Liver (tissue), 8 donors: ENCODE measurements at regions not wholly inside any gene's neighbourhood (a gene's known extent, or its start where the extent isn't known, plus 50 kb on each side); places are given as distances from the start of the nearest gene placed in this dataset.

Source experiments
- DNase-seq: peaks from one replicate; pipeline ENCODE4 v3.0.0-alpha.2; 2017; ENCODE audit warnings: low spot score
- H3K27ac ChIP-seq, 2 donors: one replicate each; pipeline ENCODE4 v1.7.0; 2013; ENCODE audit warnings: inconsistent platforms in 2 of 2, low read length in 2 of 2, control low read depth in 1 of 2, low read depth in 1 of 2, mild to moderate bottlenecking in 1 of 2
- H3K27me3 ChIP-seq, 4 donors: one replicate each; pipeline versions ENCODE4 v1.6.1 to v1.7.0; 2013; ENCODE audit warnings: low read length in 3 of 4, inconsistent platforms in 1 of 4, mild to moderate bottlenecking in 1 of 4, moderate library complexity in 1 of 4; ENCODE audit not compliant: control insufficient read depth in 4 of 4, insufficient read depth in 4 of 4
- H3K36me3 ChIP-seq, 4 donors: one replicate each; pipeline versions ENCODE4 v1.6.1 to v1.7.0; 2013; ENCODE audit warnings: low read length in 3 of 4, mild to moderate bottlenecking in 3 of 4, low read depth in 1 of 4, moderate library complexity in 1 of 4; ENCODE audit not compliant: control insufficient read depth in 4 of 4, insufficient read depth in 3 of 4
- H3K4me1 ChIP-seq, 4 donors: one replicate each; pipeline versions ENCODE4 v1.6.1 to v1.7.0; 2013; ENCODE audit warnings: low read length in 3 of 4, mild to moderate bottlenecking in 3 of 4, moderate library complexity in 1 of 4; ENCODE audit not compliant: control insufficient read depth in 4 of 4, insufficient read depth in 4 of 4
- H3K4me3 ChIP-seq, 3 donors: one replicate each; pipeline versions ENCODE4 v1.6.1 to v1.7.0; 2013; ENCODE audit warnings: low read length in 3 of 3, control low read depth in 1 of 3, low read depth in 1 of 3, mild to moderate bottlenecking in 1 of 3
- H3K9ac ChIP-seq, 2 donors: one replicate each; pipeline ENCODE4 v1.7.0; 2013; ENCODE audit warnings: low read length in 2 of 2, mild to moderate bottlenecking in 2 of 2, moderate library complexity in 2 of 2, control low read depth in 1 of 2, low read depth in 1 of 2
- H3K9me3 ChIP-seq, 4 donors: one replicate each; pipeline versions ENCODE4 v1.6.1 to v1.7.0; 2013; ENCODE audit warnings: low read length in 3 of 4; ENCODE audit not compliant: control insufficient read depth in 4 of 4
- ATF3 ChIP-seq: IDR thresholded peaks from 2 replicates; pipeline ENCODE4 v1.6.1; 2016; ENCODE audit warnings: antibody characterized with exemption
- CTCF ChIP-seq: fragments of 150-350 bp; IDR thresholded peaks from 2 replicates; pipeline ENCODE4 v1.5.1; 2017; ENCODE audit warnings: improper control_type of control experiment, low read depth, low read length; ENCODE audit not compliant: missing input control
- FOXA1 ChIP-seq: IDR thresholded peaks from 2 replicates; pipeline ENCODE4 v1.6.1; 2016; ENCODE audit warnings: antibody characterized with exemption
- FOXA2 ChIP-seq: IDR thresholded peaks from 2 replicates; pipeline ENCODE4 v1.6.1; 2016; ENCODE audit warnings: antibody characterized with exemption
- GABPA ChIP-seq, 2 donors: IDR thresholded peaks in 1 of 2; conservative IDR thresholded peaks in 1 of 2; 2 replicates each; pipeline ENCODE4 v1.6.1; 2016; ENCODE audit warnings: antibody characterized with exemption in 2 of 2, mild to moderate bottlenecking in 1 of 2, moderate library complexity in 1 of 2
- HNF4A ChIP-seq, 2 donors: conservative IDR thresholded peaks; 2 replicates each; pipeline ENCODE4 v1.6.1; 2016; ENCODE audit warnings: antibody characterized with exemption in 2 of 2, mild to moderate bottlenecking in 2 of 2
- JUND ChIP-seq, 2 donors: IDR thresholded peaks; 2 replicates each; pipeline ENCODE4 v1.6.1; 2016; ENCODE audit warnings: antibody characterized with exemption in 2 of 2
- MAX ChIP-seq: IDR thresholded peaks from 2 replicates; pipeline ENCODE4 v1.6.1; 2016; ENCODE audit warnings: antibody characterized with exemption
- RXRA ChIP-seq, 2 donors: IDR thresholded peaks; 2 replicates each; pipeline ENCODE4 v1.6.1; 2017 to 2018; ENCODE audit warnings: antibody characterized with exemption in 2 of 2, mild to moderate bottlenecking in 1 of 2
- SP1 ChIP-seq: IDR thresholded peaks from 2 replicates; pipeline ENCODE4 v1.6.1; 2018; ENCODE audit warnings: antibody characterized with exemption, mild to moderate bottlenecking
- TAF1 ChIP-seq: conservative IDR thresholded peaks from 2 replicates; pipeline ENCODE4 v1.6.1; 2016; ENCODE audit warnings: antibody characterized with exemption, mild to moderate bottlenecking
- YY1 ChIP-seq: IDR thresholded peaks from 2 replicates; pipeline ENCODE4 v1.6.1; 2016; ENCODE audit warnings: antibody characterized with exemption, mild to moderate bottlenecking
- ZBTB33 ChIP-seq: IDR thresholded peaks from 2 replicates; pipeline ENCODE4 v1.6.1; 2016; ENCODE audit warnings: antibody characterized with exemption
- WGBS: extraction: QIAGEN DNeasy Blood & Tissue Kit; methylation state at CpG from one replicate; pipeline ENCODE4 v1.1.7; 2013; 5-methylcytosine and 5-hydroxymethylcytosine counted together
- donor health status: healthy.
- donor health status: healthy.
- donor health status: healthy.
- donor health status: healthy.
- donor health status: healthy.

DNA sequence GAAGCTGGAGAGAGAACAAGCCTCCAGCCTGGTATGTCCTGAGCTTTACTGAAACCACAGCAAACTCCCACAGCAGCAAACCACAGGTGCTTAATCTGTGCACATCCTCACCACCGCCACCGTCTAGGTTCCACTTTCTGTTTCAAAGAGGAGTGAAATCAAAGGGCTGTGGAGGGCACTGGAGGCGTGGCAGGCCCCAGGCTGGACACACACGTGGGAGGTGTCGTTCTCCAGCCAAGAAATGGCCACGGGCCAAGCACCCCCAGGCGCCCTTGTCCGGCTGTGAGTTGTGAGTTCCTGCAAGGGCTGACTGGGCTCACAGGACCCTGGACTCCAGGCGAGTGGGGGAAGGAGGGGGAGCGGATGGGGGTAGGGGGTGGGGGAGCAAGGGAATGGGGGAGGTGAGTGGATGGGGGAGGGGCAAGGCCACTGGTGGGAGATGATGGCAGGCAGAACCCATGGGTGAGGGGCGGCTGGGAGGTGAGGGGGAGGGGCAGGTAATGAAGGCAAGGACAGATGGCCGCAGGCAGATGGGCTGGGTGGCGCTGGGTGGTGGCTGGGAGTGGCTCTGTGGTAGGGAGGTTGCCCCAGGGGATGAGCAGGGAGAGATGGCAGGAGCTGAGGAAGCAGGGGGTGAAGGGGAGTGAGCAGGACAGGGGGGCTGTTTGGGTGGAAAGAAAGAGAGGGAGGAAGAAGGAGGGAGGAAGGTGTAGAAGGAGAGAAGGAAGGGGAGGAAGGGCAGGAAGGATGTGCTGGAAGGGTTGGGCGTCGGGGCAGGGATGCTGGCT lies 86.7 kb downstream of the NCOR2 start (continued):
- TF ChIP-seq JUND (IDR thresholded peaks at IDR 0.05): no peak
- TF ChIP-seq MAX: no peak
- TF ChIP-seq RXRA (IDR thresholded peaks at IDR 0.05): no peak

- Histone ChIP-seq H3K4me1 (peaks cover 0 to 14% (median 5%) of the 10 kb centered on the region in 4 donors), H3K9me3 (no peaks in the 10 kb centered on the region), H3K27ac (no peak overlapping the region), H3K4me3 (no peak overlapping the region), H3K36me3 (peaks cover 5 to 23% (median 10%) of the 10 kb centered on the region in 4 donors), H3K9ac (no peak overlapping the region), H3K27me3 (no peaks in the 10 kb centered on the region)
- DNase-seq: no peak
- TF ChIP-seq FOXA1 (no peak), MAX (no peak), YY1 (no peak), ZBTB33 (no peak), FOXA2 (no peak), TAF1 (no peak), HNF4A (conservative IDR thresholded peaks at IDR 0.05) (no peak), JUND (IDR thresholded peaks at IDR 0.05) (no peak), CTCF (no peak), RXRA (IDR thresholded peaks at IDR 0.05) (no peak), ATF3 (no peak), SP1 (no peak), GABPA (IDR thresholded peaks at IDR 0.05 in 1 of 2, conservative IDR thresholded peaks at IDR 0.05 in 1 of 2) (no peak)
- WGBS: 87% methylated on average over 19 of the region's 19 CpGs
Measured at GRCh38 chr12:124479680-124480468, 87.5 kb downstream of the NCOR2 start.
